ENCODE measurements at regions not wholly inside any gene's neighbourhood (a gene's known extent, or its start where the extent isn't known, plus 50 kb on each side); places are given as distances from the start of the nearest gene placed in this dataset.

GRCh38 chrX:113956936-113957335 lies 627.0 kb upstream of the HTR2C start:
- Histone ChIP-seq H3K36me3 (ENCODE audit: control insufficient read depth in 2 of 2, insufficient read depth in 1 of 2, low read length in 2 of 2) (no peaks in the 10 kb centered on the region), H3K4me1 (ENCODE audit: control insufficient read depth, insufficient read depth, low read length) (no peaks in the 10 kb centered on the region), H3K4me3 (ENCODE audit: low read depth, low read length) (no peak overlapping the region), H3K9me3 (ENCODE audit: control insufficient read depth, insufficient read depth, low read depth, low read length) (no peaks in the 10 kb centered on the region), H3K27ac (ENCODE audit: extremely low read depth, low read depth, low read length) (no peak overlapping the region)
- ChIA-PET CTCF (no interaction called here), POLR2A (no interaction called here)
- TF ChIP-seq ZNF639 (tag by site-specific recombination; IDR thresholded peaks at IDR 0.05): no peak
- TF ChIP-seq SCRT1 (tag by site-specific recombination; IDR thresholded peaks at IDR 0.05; ENCODE audit: borderline replicate concordance): no peak
- TF ChIP-seq ZNF621 (tag by site-specific recombination; IDR thresholded peaks at IDR 0.05): no peak
- TF ChIP-seq ZNF571 (tag by site-specific recombination; IDR thresholded peaks at IDR 0.05): no peak
- no peak for TF ChIP-seq OSR2 (tag by site-specific recombination; IDR thresholded peaks at IDR 0.05)
- TF ChIP-seq SP7 (tag by site-specific recombination; IDR thresholded peaks at IDR 0.05): no peak

- H3K9me3 ChIP-seq (ENCODE audit: control insufficient read depth, insufficient read depth, low read depth, low read length): no peaks in the 10 kb centered on the region
- ChIA-PET POLR2A (no interaction called here), CTCF (no interaction called here)
- TF ChIP-seq WT1 (tag by site-specific recombination; IDR thresholded peaks at IDR 0.05): no peak
- no peak for TF ChIP-seq ZNF266 (tag by site-specific recombination; IDR thresholded peaks at IDR 0.05; ENCODE audit: low read depth)
- TF ChIP-seq ZNF48 (tag by site-specific recombination; IDR thresholded peaks at IDR 0.05): no peak
- no peak for TF ChIP-seq ZNF2 (tag by site-specific recombination; IDR thresholded peaks at IDR 0.05)
- TF ChIP-seq OSR2 (tag by site-specific recombination; IDR thresholded peaks at IDR 0.05): no peak
- no peak for TF ChIP-seq ZNF658 (tag by site-specific recombination; IDR thresholded peaks at IDR 0.05)
- no peak for TF ChIP-seq CTCF (tag by site-specific recombination; IDR thresholded peaks at IDR 0.05)
- no peak for TF ChIP-seq ZNF311 (tag by site-specific recombination; IDR thresholded peaks at IDR 0.05; ENCODE audit: borderline replicate concordance)
- no peak for TF ChIP-seq ZSCAN30 (tag by site-specific recombination; IDR thresholded peaks at IDR 0.05)
- TF ChIP-seq OVOL3 (tag by site-specific recombination; IDR thresholded peaks at IDR 0.05): no peak
- TF ChIP-seq BCL11B (tag by site-specific recombination; IDR thresholded peaks at IDR 0.05; ENCODE audit: low read depth): no peak
- TF ChIP-seq PBX3 (CRISPR knock-in tag; IDR thresholded peaks at IDR 0.05): no peak
- TF ChIP-seq PRDM2 (tag by site-specific recombination; IDR thresholded peaks at IDR 0.05; ENCODE audit: borderline replicate concordance): no peak
- TF ChIP-seq ZNF529 (tag by site-specific recombination; IDR thresholded peaks at IDR 0.05; ENCODE audit: insufficient replicate concordance): no peak
- TF ChIP-seq ZNF10 (tag by site-specific recombination; IDR thresholded peaks at IDR 0.05): no peak
- no peak for TF ChIP-seq PRDM1 (tag by site-specific recombination; IDR thresholded peaks at IDR 0.05)
- TF ChIP-seq ZNF514 (tag by site-specific recombination; IDR thresholded peaks at IDR 0.05): no peak
- H3K36me3 ChIP-seq (ENCODE audit: control insufficient read depth in 2 of 2, insufficient read depth in 1 of 2, low read length in 2 of 2): no peaks in the 10 kb centered on the region
- H3K4me3 ChIP-seq (ENCODE audit: low read depth, low read length): no peak overlapping the region
- H3K4me1 ChIP-seq (ENCODE audit: control insufficient read depth, insufficient read depth, low read length): no peaks in the 10 kb centered on the region
- H3K27ac ChIP-seq (ENCODE audit: extremely low read depth, low read depth, low read length): no peak overlapping the region
Measured at GRCh38 chrX:113954297-113954696, 629.6 kb upstream of the HTR2C start.

Data from HEK293 (cell line).